H1 (cell line): ENCODE measurements at regions not wholly inside any gene's neighbourhood (a gene's known extent, or its start where the extent isn't known, plus 50 kb on each side); places are given as distances from the start of the nearest gene placed in this dataset.

Source experiments
- CTCF ChIA-PET: fragments of 300-600 bp; sonication (Branson Sonifier 250); formaldehyde crosslinking; loops from one replicate; lab custom pipeline; 2021; ENCODE audit not compliant: partially characterized antibody; lab: Charles Lee
- POLR2A ChIA-PET: fragments of 300-600 bp; sonication (Branson Sonifier 250); formaldehyde crosslinking; loops from one replicate; lab custom pipeline; 2021; ENCODE audit warnings: inconsistent platforms; ENCODE audit not compliant: partially characterized antibody; lab: Charles Lee
- DNase-seq, 2 experiments: peaks; one replicate each; pipeline versions ENCODE4 v3.0.0 to v3.0.0-alpha.2; 2010 to 2022; ENCODE audit warnings: low spot score in 2 of 2, low read depth in 1 of 2, mixed read lengths in 1 of 2
- FAIRE-seq: peaks from 2 replicates; lab custom pipeline; 2011; peaks lifted over from hg19 to GRCh38; lab: Jason Lieb, UNC
- H2AFZ ChIP-seq: 2 replicates; pipeline ENCODE4 v1.8.1; 2012; ENCODE audit warnings: low read length, inconsistent platforms
- H2AK5ac ChIP-seq: 2 replicates; pipeline ENCODE4 v1.6.1; 2013; ENCODE audit warnings: low read depth, low read length
- H2BK120ac ChIP-seq: replicated peaks from 2 replicates; pipeline ENCODE3; 2013; ENCODE audit warnings: low read depth, low read length, inconsistent platforms
- H2BK12ac ChIP-seq: 2 replicates; pipeline ENCODE4 v1.6.1; 2013; ENCODE audit warnings: low read depth, low read length
- H2BK15ac ChIP-seq: 2 replicates; pipeline ENCODE4 v1.6.1; 2013; ENCODE audit warnings: low read length
- H2BK20ac ChIP-seq: 2 replicates; pipeline ENCODE4 v1.6.1; 2013; ENCODE audit warnings: low read length
- H2BK5ac ChIP-seq: 2 replicates; pipeline ENCODE4 v1.6.1; 2013; ENCODE audit warnings: low read depth, low read length
- H3K14ac ChIP-seq: 2 replicates; pipeline ENCODE4 v1.6.1; 2013; ENCODE audit warnings: inconsistent platforms; ENCODE audit not compliant: insufficient read length
- H3K18ac ChIP-seq: 2 replicates; pipeline ENCODE4 v1.6.1; 2013; ENCODE audit warnings: low read length; ENCODE audit errors: extremely low read depth
- H3K23ac ChIP-seq: 2 replicates; pipeline ENCODE4 v1.6.1; 2013; ENCODE audit warnings: inconsistent platforms; ENCODE audit not compliant: insufficient read length
- H3K23me2 ChIP-seq: 2 replicates; pipeline ENCODE4 v1.6.1; 2013; ENCODE audit warnings: low read depth, low read length
- H3K27ac ChIP-seq: 2 replicates; pipeline ENCODE4 v1.6.1; 2011; ENCODE audit warnings: low read depth, low read length, inconsistent platforms
- H3K27me3 ChIP-seq, 4 experiments: replicated peaks in 1 of 4; 1 replicate in 1 of 4; 2 replicates in 3 of 4; pipeline versions ENCODE4 v1.6.1 to v1.8.1; 2011 to 2013; ENCODE audit warnings: low read length in 3 of 4, mild to moderate bottlenecking in 3 of 4, inconsistent platforms in 2 of 4, mixed read lengths in 2 of 4, moderate library complexity in 1 of 4; ENCODE audit not compliant: control insufficient read depth in 3 of 4, insufficient read depth in 3 of 4; ENCODE audit errors: extremely low read depth in 1 of 4
- H3K36me3 ChIP-seq, 4 experiments: 2 replicates each; pipeline versions ENCODE4 v1.6.1 to v1.8.1; 2011 to 2013; ENCODE audit warnings: mild to moderate bottlenecking in 4 of 4, low read length in 3 of 4, moderate library complexity in 2 of 4, control low read depth in 1 of 4, inconsistent platforms in 1 of 4; ENCODE audit not compliant: insufficient read depth in 4 of 4, control insufficient read depth in 2 of 4
- H3K4ac ChIP-seq: replicated peaks from 2 replicates; pipeline ENCODE3; 2013; ENCODE audit warnings: low read length, low read depth, mixed read lengths, inconsistent platforms; ENCODE audit not compliant: insufficient read length
- H3K4me1 ChIP-seq, 4 experiments: replicated peaks in 1 of 4; 1 replicate in 1 of 4; 2 replicates in 3 of 4; pipeline versions ENCODE4 v1.6.1 to v1.8.1; 2011 to 2013; ENCODE audit warnings: low read length in 3 of 4, inconsistent platforms in 2 of 4, mixed read lengths in 1 of 4; ENCODE audit not compliant: insufficient read depth in 4 of 4, control insufficient read depth in 3 of 4
- H3K4me2 ChIP-seq, 2 experiments: 2 replicates each; pipeline versions ENCODE4 v1.6.1 to v1.8.1; 2011 to 2013; ENCODE audit warnings: low read depth in 2 of 2, low read length in 2 of 2, control low read depth in 1 of 2, inconsistent platforms in 1 of 2, mild to moderate bottlenecking in 1 of 2; ENCODE audit not compliant: insufficient read depth in 1 of 2
- H3K4me3 ChIP-seq, 4 experiments: fragments of 200-600, 300-600 bp in 1 of 4; sonication (generic), shearing (Covaris generic), sonication (Bioruptor Twin) in 1 of 4; 2 replicates each; pipeline versions ENCODE4 v1.5.1 to v1.8.1; 2011 to 2016; ENCODE audit warnings: low read length in 4 of 4, low read depth in 3 of 4, control low read depth in 2 of 4, inconsistent platforms in 2 of 4, mild to moderate bottlenecking in 2 of 4, mixed read lengths in 1 of 4, moderate library complexity in 1 of 4; ENCODE audit not compliant: insufficient read depth in 2 of 4; ENCODE audit errors: extremely low read depth in 1 of 4
- H3K56ac ChIP-seq: replicated peaks from 2 replicates; pipeline ENCODE3; 2013; ENCODE audit warnings: low read depth, mild to moderate bottlenecking, mixed read lengths, low read length, inconsistent platforms; ENCODE audit not compliant: insufficient read length
- H3K79me1 ChIP-seq: 2 replicates; pipeline ENCODE4 v1.6.1; 2013; ENCODE audit warnings: low read depth, low read length, control low read depth
- H3K79me2 ChIP-seq, 2 experiments: 2 replicates each; pipeline versions ENCODE4 v1.6.1 to v1.8.1; 2012 to 2013; ENCODE audit warnings: low read length in 2 of 2, mild to moderate bottlenecking in 2 of 2, inconsistent platforms in 1 of 2; ENCODE audit not compliant: insufficient read depth in 2 of 2, control insufficient read depth in 1 of 2
- H3K9ac ChIP-seq, 4 experiments: replicated peaks in 1 of 4; 1 replicate in 1 of 4; 2 replicates in 3 of 4; pipeline versions ENCODE4 v1.6.1 to v1.8.1; 2011 to 2013; ENCODE audit warnings: low read depth in 3 of 4, low read length in 3 of 4, control low read depth in 2 of 4, mild to moderate bottlenecking in 2 of 4, moderate library complexity in 2 of 4, inconsistent platforms in 1 of 4; ENCODE audit errors: extremely low read depth in 1 of 4
- H3K9me3 ChIP-seq, 2 experiments: 2 replicates each; pipeline versions ENCODE4 v1.6.1 to v1.8.1; 2012 to 2013; ENCODE audit warnings: mild to moderate bottlenecking in 2 of 2, moderate library complexity in 2 of 2, control low read depth in 1 of 2, inconsistent platforms in 1 of 2, low read depth in 1 of 2, low read length in 1 of 2, mixed read lengths in 1 of 2; ENCODE audit not compliant: insufficient read depth in 2 of 2
- H4K20me1 ChIP-seq, 2 experiments: replicated peaks in 1 of 2; 2 replicates each; pipeline versions ENCODE3 to v1.8.1; 2011 to 2013; ENCODE audit warnings: inconsistent platforms in 2 of 2, low read length in 2 of 2, mild to moderate bottlenecking in 1 of 2; ENCODE audit not compliant: insufficient read depth in 2 of 2, control insufficient read depth in 1 of 2
- H4K5ac ChIP-seq: 2 replicates; pipeline ENCODE4 v1.6.1; 2013; ENCODE audit warnings: low read length, low read depth, mixed read lengths, inconsistent platforms; ENCODE audit not compliant: insufficient read length
- H4K8ac ChIP-seq: 2 replicates; pipeline ENCODE4 v1.8.0; 2013; ENCODE audit warnings: mild to moderate bottlenecking, moderate library complexity, low read length, inconsistent platforms; ENCODE audit not compliant: insufficient read depth; ENCODE audit errors: extremely low read depth
- H4K91ac ChIP-seq: replicated peaks from 2 replicates; pipeline ENCODE3; 2013; ENCODE audit warnings: low read length, mixed read lengths, inconsistent platforms; ENCODE audit not compliant: insufficient read length
- BRCA1 ChIP-seq: IDR thresholded peaks from 2 replicates; pipeline ENCODE4 v1.6.1; 2012; ENCODE audit warnings: low read depth, low read length, improper control_type of control experiment
- CHD2 ChIP-seq: IDR thresholded peaks from 2 replicates; pipeline ENCODE4 v1.6.1; 2012; ENCODE audit warnings: low read length, improper control_type of control experiment
- CTBP2 ChIP-seq: IDR thresholded peaks from 2 replicates; pipeline ENCODE4 v1.7.0; 2011; ENCODE audit warnings: borderline replicate concordance, mild to moderate bottlenecking, moderate library complexity, mixed read lengths, low read length; ENCODE audit not compliant: insufficient read depth, insufficient read length
- EZH2 ChIP-seq: fragments of 200-600 bp; sonication (generic); IDR thresholded peaks from 2 replicates; pipeline ENCODE4 v1.7.1; 2012; ENCODE audit warnings: low read depth, mild to moderate bottlenecking, moderate library complexity, low read length, inconsistent platforms; ENCODE audit not compliant: severe bottlenecking
- PHF8 ChIP-seq: fragments of 200-600 bp; sonication (generic); conservative IDR thresholded peaks from 2 replicates; pipeline ENCODE4 v1.7.1; 2012; ENCODE audit warnings: low read depth, mild to moderate bottlenecking, inconsistent platforms, low read length, moderate library complexity
- RBBP5 ChIP-seq: IDR thresholded peaks from 2 replicates; pipeline ENCODE4 v1.7.1; 2012; ENCODE audit warnings: low read depth, mild to moderate bottlenecking, inconsistent platforms, low read length, moderate library complexity, borderline replicate concordance
- SP1 ChIP-seq: IDR thresholded peaks from 2 replicates; pipeline ENCODE4 v1.6.1; 2011; ENCODE audit warnings: low read depth, low read length
- YY1 ChIP-seq: IDR thresholded peaks from 2 replicates; pipeline ENCODE4 v1.6.1; 2011; ENCODE audit warnings: low read depth, mild to moderate bottlenecking, low read length
- WGBS, 2 experiments: shearing (Covaris generic) in 1 of 2; methylation state at CpG; one replicate each; pipeline versions ENCODE4 v1.1.6 to v1.1.7; 2013 to 2015; ENCODE audit warnings: low lambda C conversion rate in 2 of 2, mixed read lengths in 2 of 2, inconsistent platforms in 1 of 2, low coverage in 1 of 2, missing lambda C conversion rate in 1 of 2; ENCODE audit not compliant: insufficient replicate concordance in 2 of 2, insufficient coverage in 1 of 2, insufficient read length in 1 of 2; ENCODE audit errors: extremely low coverage in 1 of 2, missing lambda C conversion rate in 1 of 2; 5-methylcytosine and 5-hydroxymethylcytosine counted together
- TF ChIP-seq, protein P1 (sequence below): IDR thresholded peaks from 2 replicates; pipeline ENCODE4 v1.6.1; 2012; ENCODE audit warnings: inconsistent platforms

DNA sequence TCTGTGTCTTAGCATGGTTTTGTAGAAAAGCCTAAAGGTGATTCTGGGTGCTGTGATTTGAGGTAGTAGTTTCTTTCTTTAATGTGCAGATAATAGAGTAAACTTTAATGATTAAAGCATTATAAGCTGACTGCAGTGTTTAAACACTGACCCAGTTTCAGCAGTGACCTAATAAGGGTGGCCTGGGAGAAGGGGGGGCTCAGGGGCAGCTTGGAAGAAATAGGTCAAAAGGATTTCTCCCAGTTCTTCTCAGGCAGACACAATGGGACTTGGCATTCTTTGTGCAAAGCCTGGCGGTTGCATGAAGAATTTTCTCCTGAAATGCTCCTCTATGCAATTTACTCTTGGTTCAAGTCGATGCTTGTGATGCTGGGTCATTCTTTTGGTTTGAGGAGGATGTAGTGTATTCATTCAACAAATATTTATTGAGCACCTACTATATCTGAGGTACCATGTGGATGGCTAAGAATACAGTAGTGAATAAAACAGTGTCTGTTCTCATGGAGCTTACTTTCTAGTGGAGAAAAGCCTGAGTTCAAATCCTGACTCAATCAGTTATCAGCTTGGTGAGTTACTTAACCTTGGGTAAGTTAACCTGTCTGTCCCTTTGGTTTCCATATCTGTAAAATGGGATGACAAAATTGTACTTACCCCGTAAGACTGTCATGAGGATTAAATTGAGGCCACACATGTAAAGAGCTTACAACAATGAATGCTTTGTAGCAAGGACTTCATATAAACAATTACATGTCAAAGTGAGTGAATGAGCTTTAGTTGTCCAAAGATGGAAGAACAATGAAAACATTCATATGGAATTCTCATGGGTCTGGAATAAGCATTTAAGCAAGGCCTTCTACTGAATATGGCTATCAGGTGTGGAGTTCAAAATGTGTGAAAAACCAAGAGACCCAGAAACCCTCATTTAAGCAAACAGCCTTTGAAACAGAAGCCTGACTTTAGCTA is 210.2 kb downstream of the KCNRG start:
- H3K18ac ChIP-seq, result no peak overlapping the region
- FAIRE-seq, result no peak
- H3K56ac ChIP-seq, result no peak overlapping the region
- no peak overlapping the region for H2BK20ac ChIP-seq
- H2BK5ac ChIP-seq, result no peak overlapping the region
- no peaks in the 10 kb centered on the region for H3K9me3 ChIP-seq
- H4K20me1 ChIP-seq, result no peaks in the 10 kb centered on the region
- H2BK15ac ChIP-seq, result no peak overlapping the region
- H4K5ac ChIP-seq, result no peak overlapping the region
- H3K4me2 ChIP-seq, result no peak overlapping the region
- H3K27ac ChIP-seq, result no peak overlapping the region
- H2AFZ ChIP-seq, result no peak overlapping the region
- H3K27me3 ChIP-seq, result 0 out of 7 replicates have a peak, but pooled peaks cover 0 to 2% (median 0%) of the 10 kb centered on the region in 4 experiments
- no peaks in the 10 kb centered on the region for H3K79me2 ChIP-seq
- H3K36me3 ChIP-seq, result no peaks in the 10 kb centered on the region
- H2BK12ac ChIP-seq, result no peak overlapping the region
- no peak overlapping the region for H3K9ac ChIP-seq
- no peak overlapping the region for H2AK5ac ChIP-seq
- no peak overlapping the region for H3K23ac ChIP-seq
- no peaks in the 10 kb centered on the region for H3K79me1 ChIP-seq
- WGBS, 2 experiments, result 89% methylated on average over 3 of the region's 3 CpGs; no CpG with 5 or more reads in 1 of the 2 experiments
- no peak overlapping the region for H3K14ac ChIP-seq
- DNase-seq, result no peak
- no peak overlapping the region for H4K8ac ChIP-seq
- H3K4me3 ChIP-seq, result no peak overlapping the region
- peaks cover 0 to 3% (median 2%) of the 10 kb centered on the region in 4 experiments; a peak in 2 of 7 replicates for H3K4me1 ChIP-seq
- no peak overlapping the region for H4K91ac ChIP-seq
- CTCF ChIA-PET, result interaction anchor here (0.7 to 1.8 kb wide), 4 partner anchors 15 to 316 kb away, joined by 3 to 5 read pairs (median 3); no protein-coding TSS in a partner anchor
- H3K4ac ChIP-seq, result no peak overlapping the region
- no peak overlapping the region for H2BK120ac ChIP-seq
- POLR2A ChIA-PET, result interaction anchor here (1.0 kb wide), 1 partner anchor 14 kb away, joined by 4 read pairs; no protein-coding TSS in a partner anchor
- H3K23me2 ChIP-seq, result no peaks in the 10 kb centered on the region
- TF ChIP-seq EZH2, result no peak
- TF ChIP-seq YY1, result no peak
- TF ChIP-seq BRCA1, result no peak
- TF ChIP-seq, protein P1, sequence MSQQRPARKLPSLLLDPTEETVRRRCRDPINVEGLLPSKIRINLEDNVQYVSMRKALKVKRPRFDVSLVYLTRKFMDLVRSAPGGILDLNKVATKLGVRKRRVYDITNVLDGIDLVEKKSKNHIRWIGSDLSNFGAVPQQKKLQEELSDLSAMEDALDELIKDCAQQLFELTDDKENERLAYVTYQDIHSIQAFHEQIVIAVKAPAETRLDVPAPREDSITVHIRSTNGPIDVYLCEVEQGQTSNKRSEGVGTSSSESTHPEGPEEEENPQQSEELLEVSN, result no peak
- TF ChIP-seq CTBP2, result no peak
- no peak for TF ChIP-seq SP1
- TF ChIP-seq RBBP5, result no peak
- no peak for TF ChIP-seq CHD2
- TF ChIP-seq PHF8, result no peak
